ENCODE measurements at regions not wholly inside any gene's neighbourhood (a gene's known extent, or its start where the extent isn't known, plus 50 kb on each side); places are given as distances from the start of the nearest gene placed in this dataset.

- no peak for FAIRE-seq
These were observed 280.6 kb upstream of the CLEC14A start for GRCh38 chr14:38536376-38537038.

GRCh38 chr14:38528582-38528981, 272.7 kb upstream of the CLEC14A start:
- no peak for DNase-seq (ENCODE audit: low spot score in 2 of 2)
- no peak for FAIRE-seq

More at GRCh38 chr14:38536376-38537038, 280.6 kb upstream of the CLEC14A start:
- DNase-seq (ENCODE audit: low spot score in 2 of 2): no peak

- no peak for FAIRE-seq
These were observed 271.6 kb upstream of the CLEC14A start for GRCh38 chr14:38527502-38527878.

GRCh38 chr14:38526826-38527501, 271.1 kb upstream of the CLEC14A start:
- DNase-seq (ENCODE audit: low spot score in 2 of 2) (no peak), FAIRE-seq (no peak)

More at GRCh38 chr14:38527502-38527878, 271.6 kb upstream of the CLEC14A start:
- DNase-seq (ENCODE audit: low spot score in 2 of 2): no peak

- no peak for FAIRE-seq
- no peak for DNase-seq (ENCODE audit: low spot score in 2 of 2)
These were observed 269.0 kb upstream of the CLEC14A start for GRCh38 chr14:38524636-38525509.

GRCh38 chr14:38522724-38523123, 266.8 kb upstream of the CLEC14A start:
- FAIRE-seq (no peak), DNase-seq (ENCODE audit: low spot score in 2 of 2) (no peak)

- no peak for FAIRE-seq
- no peak for DNase-seq (ENCODE audit: low spot score in 2 of 2)
These were observed 265.7 kb upstream of the CLEC14A start for GRCh38 chr14:38521591-38521990.

GRCh38 chr14:38517426-38517825, 261.5 kb upstream of the CLEC14A start:
- DNase-seq (ENCODE audit: low spot score in 2 of 2): no peak
- FAIRE-seq: no peak

GRCh38 chr14:38512236-38512635, 256.3 kb upstream of the CLEC14A start:
- FAIRE-seq (no peak), DNase-seq (ENCODE audit: low spot score in 2 of 2) (no peak)

- DNase-seq (ENCODE audit: low spot score in 2 of 2) (no peak), FAIRE-seq (no peak)
These were observed 251.4 kb upstream of the CLEC14A start for GRCh38 chr14:38507299-38507698.

- no peak for DNase-seq (ENCODE audit: low spot score in 2 of 2)
- FAIRE-seq: no peak
These were observed 250.0 kb upstream of the CLEC14A start for GRCh38 chr14:38505973-38506249.

GRCh38 chr14:38505221-38505972, 249.5 kb upstream of the CLEC14A start:
- no peak for DNase-seq (ENCODE audit: low spot score in 2 of 2)
- no peak for FAIRE-seq

GRCh38 chr14:38504175-38504574, 248.3 kb upstream of the CLEC14A start:
- FAIRE-seq (no peak), DNase-seq (ENCODE audit: low spot score in 2 of 2) (no peak)

- no peak for DNase-seq (ENCODE audit: low spot score in 2 of 2)
- no peak for FAIRE-seq
These were observed 246.3 kb upstream of the CLEC14A start for GRCh38 chr14:38502239-38502638.

- FAIRE-seq: no peak
- DNase-seq (ENCODE audit: low spot score in 2 of 2): no peak
These were observed 244.2 kb upstream of the CLEC14A start for GRCh38 chr14:38500125-38500524.

- no peak for DNase-seq (ENCODE audit: low spot score in 2 of 2)
- FAIRE-seq: no peak
These were observed 240.2 kb upstream of the CLEC14A start for GRCh38 chr14:38496092-38496491.

GRCh38 chr14:38490273-38490672, 234.4 kb upstream of the CLEC14A start:
- FAIRE-seq (no peak), DNase-seq (ENCODE audit: low spot score in 2 of 2) (no peak)

- DNase-seq (ENCODE audit: low spot score in 2 of 2) (no peak), FAIRE-seq (no peak)
These were observed 229.1 kb upstream of the CLEC14A start for GRCh38 chr14:38485026-38485425.

GRCh38 chr14:38481952-38482678, 226.2 kb upstream of the CLEC14A start:
- no peak for DNase-seq (ENCODE audit: low spot score in 2 of 2)
- no peak for FAIRE-seq

GRCh38 chr14:38469156-38469555, 213.3 kb upstream of the CLEC14A start:
- DNase-seq (ENCODE audit: low spot score in 2 of 2): no peak
- peak; percentile 77 for FAIRE-seq
